ENCODE measurements at regions not wholly inside any gene's neighbourhood (a gene's known extent, or its start where the extent isn't known, plus 50 kb on each side); places are given as distances from the start of the nearest gene placed in this dataset.

DNA sequence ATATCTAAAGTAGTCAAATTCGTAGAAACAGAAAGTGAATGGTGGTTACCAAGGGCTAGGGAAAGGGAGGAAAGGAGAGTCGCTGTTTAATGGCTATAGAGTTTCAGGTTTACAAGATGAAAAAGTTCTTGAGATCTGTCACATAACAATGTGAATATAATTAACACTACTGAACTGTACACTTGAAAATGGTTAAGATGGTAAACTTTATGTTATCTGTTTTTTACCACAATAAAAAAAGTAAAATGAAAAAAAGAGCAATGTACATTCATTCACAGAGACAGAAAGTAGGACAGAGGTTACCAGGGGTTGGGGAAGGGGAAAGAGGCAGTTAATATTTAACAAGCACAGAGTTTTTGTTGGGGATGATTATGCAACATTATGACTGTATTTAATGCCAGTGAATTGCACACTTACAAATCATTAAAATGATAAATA is 53.3 kb upstream of the SEC16B start:
- H3K27me3 ChIP-seq (ENCODE audit: control insufficient read depth, extremely low read depth, insufficient read depth, low read length): no peaks in the 10 kb centered on the region
- H2AFZ ChIP-seq (ENCODE audit: control insufficient read depth, low read length): no peak overlapping the region
- no peaks in the 10 kb centered on the region for H3K9me1 ChIP-seq (ENCODE audit: control insufficient read depth, extremely low read depth, insufficient read depth, low read length)
- no peak overlapping the region for H3K4me3 ChIP-seq (ENCODE audit: control insufficient read depth in 2 of 3, extremely low read depth in 1 of 3, insufficient read depth in 2 of 3, low read depth in 1 of 3, low read length in 3 of 3)
- no peaks in the 10 kb centered on the region for H3K9me3 ChIP-seq (ENCODE audit: control insufficient read depth, low read depth, low read length)
- no peak overlapping the region for H3K27ac ChIP-seq (ENCODE audit: control insufficient read depth, insufficient read depth, low read length)
- H3K36me3 ChIP-seq (ENCODE audit: control insufficient read depth in 2 of 2, extremely low read depth in 1 of 2, insufficient read depth in 2 of 2, low read length in 2 of 2): no peaks in the 10 kb centered on the region
- H3K4me1 ChIP-seq (ENCODE audit: control insufficient read depth, extremely low read depth, insufficient read depth, low read length): no peaks in the 10 kb centered on the region
- DNase-seq (ENCODE audit: low read depth, low spot score) (no peak), FAIRE-seq (no peak)
- H3K4me2 ChIP-seq (ENCODE audit: control insufficient read depth, extremely low read depth, insufficient read depth, low read depth, low read length): no peak overlapping the region
- no peaks in the 10 kb centered on the region for H4K20me1 ChIP-seq (ENCODE audit: control insufficient read depth, extremely low read depth, insufficient read depth, low read length)
- TF ChIP-seq, protein P1, sequence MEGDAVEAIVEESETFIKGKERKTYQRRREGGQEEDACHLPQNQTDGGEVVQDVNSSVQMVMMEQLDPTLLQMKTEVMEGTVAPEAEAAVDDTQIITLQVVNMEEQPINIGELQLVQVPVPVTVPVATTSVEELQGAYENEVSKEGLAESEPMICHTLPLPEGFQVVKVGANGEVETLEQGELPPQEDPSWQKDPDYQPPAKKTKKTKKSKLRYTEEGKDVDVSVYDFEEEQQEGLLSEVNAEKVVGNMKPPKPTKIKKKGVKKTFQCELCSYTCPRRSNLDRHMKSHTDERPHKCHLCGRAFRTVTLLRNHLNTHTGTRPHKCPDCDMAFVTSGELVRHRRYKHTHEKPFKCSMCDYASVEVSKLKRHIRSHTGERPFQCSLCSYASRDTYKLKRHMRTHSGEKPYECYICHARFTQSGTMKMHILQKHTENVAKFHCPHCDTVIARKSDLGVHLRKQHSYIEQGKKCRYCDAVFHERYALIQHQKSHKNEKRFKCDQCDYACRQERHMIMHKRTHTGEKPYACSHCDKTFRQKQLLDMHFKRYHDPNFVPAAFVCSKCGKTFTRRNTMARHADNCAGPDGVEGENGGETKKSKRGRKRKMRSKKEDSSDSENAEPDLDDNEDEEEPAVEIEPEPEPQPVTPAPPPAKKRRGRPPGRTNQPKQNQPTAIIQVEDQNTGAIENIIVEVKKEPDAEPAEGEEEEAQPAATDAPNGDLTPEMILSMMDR (optimal IDR thresholded peaks at IDR 0.05 in 1 of 3, IDR thresholded peaks at IDR 0.05 in 1 of 3, conservative IDR thresholded peaks at IDR 0.05 in 1 of 3; ENCODE audit: extremely low read depth in 1 of 3, insufficient read depth in 2 of 3, low read length in 3 of 3): no peak
- no peak for TF ChIP-seq EZH2 (IDR thresholded peaks at IDR 0.05; ENCODE audit: low read length)
- no peak overlapping the region for H3K9ac ChIP-seq (ENCODE audit: control insufficient read depth, extremely low read depth, insufficient read depth, low read length)
- dilution Hi-C loops (cut with MboI; ENCODE audit: extremely low pct_ligation_motif_present, low sequenced_read_pairs): no loop called here
- no peaks in the 10 kb centered on the region for H3K79me2 ChIP-seq (ENCODE audit: control insufficient read depth, insufficient read depth, low read length)

DNA sequence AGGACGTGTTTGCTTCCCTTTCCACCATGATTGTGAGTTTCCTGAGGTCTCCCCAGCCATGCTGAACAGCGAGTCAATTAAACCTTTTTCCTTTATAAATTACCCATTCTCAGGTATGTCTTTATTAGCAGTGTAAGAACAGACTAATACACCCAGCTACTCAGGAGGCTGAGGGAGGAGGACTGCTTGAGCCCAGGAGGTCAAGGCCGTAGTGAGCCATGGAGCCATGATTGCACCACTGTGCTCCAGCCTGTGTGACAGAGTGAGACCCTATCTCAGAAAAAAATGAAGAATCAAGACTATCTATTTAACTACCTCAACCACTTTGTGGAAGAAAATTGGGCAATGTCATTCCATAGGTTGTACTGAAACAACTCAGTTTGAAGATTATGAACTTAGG is 54.6 kb upstream of the SEC16B start:
- H3K9ac ChIP-seq (ENCODE audit: control insufficient read depth, extremely low read depth, insufficient read depth, low read length): no peak overlapping the region
- no peak overlapping the region for H2AFZ ChIP-seq (ENCODE audit: control insufficient read depth, low read length)
- H3K4me2 ChIP-seq (ENCODE audit: control insufficient read depth, extremely low read depth, insufficient read depth, low read depth, low read length): no peak overlapping the region
- no peaks in the 10 kb centered on the region for H3K27me3 ChIP-seq (ENCODE audit: control insufficient read depth, extremely low read depth, insufficient read depth, low read length)
- no peaks in the 10 kb centered on the region for H3K79me2 ChIP-seq (ENCODE audit: control insufficient read depth, insufficient read depth, low read length)
- no peaks in the 10 kb centered on the region for H4K20me1 ChIP-seq (ENCODE audit: control insufficient read depth, extremely low read depth, insufficient read depth, low read length)
- no peak overlapping the region for H3K27ac ChIP-seq (ENCODE audit: control insufficient read depth, insufficient read depth, low read length)
- H3K4me1 ChIP-seq (ENCODE audit: control insufficient read depth, extremely low read depth, insufficient read depth, low read length): no peaks in the 10 kb centered on the region
- TF ChIP-seq EZH2 (IDR thresholded peaks at IDR 0.05; ENCODE audit: low read length): no peak
- TF ChIP-seq, protein P1 (optimal IDR thresholded peaks at IDR 0.05 in 1 of 3, IDR thresholded peaks at IDR 0.05 in 1 of 3, conservative IDR thresholded peaks at IDR 0.05 in 1 of 3; ENCODE audit: extremely low read depth in 1 of 3, insufficient read depth in 2 of 3, low read length in 3 of 3): no peak
- H3K4me3 ChIP-seq (ENCODE audit: control insufficient read depth in 2 of 3, extremely low read depth in 1 of 3, insufficient read depth in 2 of 3, low read depth in 1 of 3, low read length in 3 of 3): no peak overlapping the region
- no peaks in the 10 kb centered on the region for H3K9me3 ChIP-seq (ENCODE audit: control insufficient read depth, low read depth, low read length)
- no peaks in the 10 kb centered on the region for H3K9me1 ChIP-seq (ENCODE audit: control insufficient read depth, extremely low read depth, insufficient read depth, low read length)
- dilution Hi-C loops (cut with MboI; ENCODE audit: extremely low pct_ligation_motif_present, low sequenced_read_pairs): no loop called here
- FAIRE-seq: no peak
- H3K36me3 ChIP-seq (ENCODE audit: control insufficient read depth in 2 of 2, extremely low read depth in 1 of 2, insufficient read depth in 2 of 2, low read length in 2 of 2): no peaks in the 10 kb centered on the region
- no peak for DNase-seq (ENCODE audit: low read depth, low spot score)

Data from keratinocyte (primary cell).